Activated naive CD4-positive, alpha-beta T cell treated with anti-CD3 and anti-CD28 coated beads, Interleukin-2, amount 10 ng/mL, durations not matched to agents 7 days and 5 days (primary cell): ENCODE measurements at regions not wholly inside any gene's neighbourhood (a gene's known extent, or its start where the extent isn't known, plus 50 kb on each side); places are given as distances from the start of the nearest gene placed in this dataset.
A peak's percentile ranks its signal among the peaks of the same experiment; 100 is the strongest.

Source experiments
- CTCF ChIA-PET: fragments of 350-600 bp; sonication (Branson Sonifier 250); formaldehyde crosslinking; loops from one replicate; lab custom pipeline; 2021; ENCODE audit warnings: antibody characterized with exemption; lab: Charles Lee
- DNase-seq: peaks from one replicate; pipeline ENCODE4 v3.0.0-alpha.2; 2020
- H3K27ac Mint-ChIP-seq: one replicate; pipeline ENCODE4 v1.8.0; 2021; ENCODE audit warnings: mild to moderate bottlenecking, moderate library complexity, mixed read lengths
- H3K27me3 Mint-ChIP-seq: one replicate; pipeline ENCODE4 v1.8.0; 2021; ENCODE audit warnings: mild to moderate bottlenecking, mixed read lengths
- H3K36me3 Mint-ChIP-seq: one replicate; pipeline ENCODE4 v1.8.0; 2021; ENCODE audit warnings: mixed read lengths
- H3K4me1 Mint-ChIP-seq: one replicate; pipeline ENCODE4 v1.8.0; 2021; ENCODE audit warnings: mixed read lengths
- H3K4me3 Mint-ChIP-seq: one replicate; pipeline ENCODE4 v1.8.0; 2021; ENCODE audit warnings: mild to moderate bottlenecking, moderate library complexity, mixed read lengths
- H3K9me3 Mint-ChIP-seq: one replicate; pipeline ENCODE4 v1.8.0; 2021; ENCODE audit warnings: mixed read lengths

DNA sequence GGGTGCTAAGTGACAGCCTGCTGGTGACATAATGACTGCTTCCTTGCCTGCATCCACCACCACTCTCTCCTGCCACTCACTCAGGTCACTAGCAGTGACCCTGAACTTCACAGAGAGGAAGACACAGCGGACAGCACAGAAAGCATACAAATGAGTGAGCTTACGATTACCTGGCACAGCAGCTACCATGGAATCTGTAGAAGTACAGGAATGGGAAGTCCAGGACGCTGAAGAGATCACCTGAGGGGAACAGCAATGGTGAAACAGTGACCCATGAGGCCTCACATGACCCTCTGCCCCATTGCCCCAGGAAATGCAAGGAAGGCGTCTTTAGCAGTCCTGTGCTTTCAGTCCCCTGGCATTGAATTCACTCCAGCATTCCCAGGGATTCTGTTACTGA, 96.7 kb upstream of the RIOK3 start:
- Mint-ChIP-seq H3K4me3 (no peak overlapping the region), H3K27ac (no peak overlapping the region), H3K4me1 (peaks cover 22% of the 10 kb centered on the region), H3K36me3 (peaks cover 15% of the 10 kb centered on the region), H3K27me3 (no peaks in the 10 kb centered on the region), H3K9me3 (no peaks in the 10 kb centered on the region)
- CTCF ChIA-PET: interaction anchor here (7.3 kb wide), 1 partner anchor 224 kb away, joined by 87 read pairs; the partner anchor contains the start of gene CABLES1
- DNase-seq: no peak

DNA sequence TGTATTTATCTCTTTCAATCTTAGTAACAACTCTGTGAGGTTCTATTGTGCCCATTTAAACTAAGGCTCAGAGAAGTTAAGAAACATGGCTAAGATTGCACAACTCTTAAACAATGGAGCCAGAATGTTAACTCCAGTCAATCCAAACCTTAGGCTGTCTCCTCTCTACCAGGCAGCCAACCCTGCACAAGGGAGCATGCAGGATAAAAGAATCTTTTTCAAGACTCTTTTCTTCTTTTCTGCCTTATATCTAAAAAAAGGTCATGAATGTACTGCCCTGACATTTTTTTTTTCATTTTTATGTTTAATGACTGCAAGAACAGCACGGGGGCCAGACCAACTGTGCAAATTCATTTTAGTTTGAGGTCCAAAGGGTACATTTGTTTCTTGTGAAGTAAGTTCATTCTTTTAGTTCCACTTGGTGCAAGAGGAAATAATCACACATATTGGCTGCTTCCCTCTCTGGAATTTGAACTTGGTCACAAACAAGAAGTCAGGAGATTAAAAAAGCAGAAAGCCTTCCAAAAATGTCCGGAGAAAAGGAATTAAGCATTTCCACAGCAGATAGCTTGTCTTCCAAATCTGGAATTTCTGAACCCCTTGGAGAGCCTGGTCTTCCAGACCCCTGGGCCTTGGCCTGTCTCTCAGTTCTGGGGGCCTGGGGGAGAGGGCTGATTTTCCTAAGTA, 96.0 kb upstream of the RIOK3 start:
- Mint-ChIP-seq H3K36me3 (peaks cover 9% of the 10 kb centered on the region), H3K27ac (no peak overlapping the region)

DNA sequence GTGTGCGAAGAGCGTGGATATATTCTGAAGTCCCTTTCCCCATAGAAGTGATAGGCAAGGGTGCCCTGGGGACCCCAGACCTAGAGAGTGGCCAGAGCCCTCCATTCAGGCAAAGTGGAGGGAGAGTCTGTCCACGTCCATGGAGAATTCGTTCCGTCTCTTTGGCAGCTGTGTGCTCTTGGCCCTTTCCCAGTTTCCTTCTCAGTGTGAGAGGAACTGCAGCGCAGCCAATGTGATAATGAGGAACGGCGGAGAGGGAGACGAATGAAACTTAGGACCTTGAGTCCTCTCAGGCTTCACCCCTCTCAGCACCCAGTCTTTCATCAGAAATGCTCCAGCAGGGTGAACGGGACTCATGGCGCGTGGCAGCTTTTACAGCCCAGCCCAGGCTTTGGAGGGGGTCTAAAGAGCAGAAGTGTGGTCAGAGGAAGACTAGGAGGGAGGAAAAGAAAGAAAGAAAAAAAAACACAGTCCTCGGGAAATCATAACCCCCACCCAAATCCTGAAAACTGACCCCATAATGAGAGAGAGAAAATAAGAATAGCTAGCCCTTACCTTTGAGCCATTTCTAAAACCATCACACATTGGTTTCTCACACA, 95.0 kb upstream of the RIOK3 start:
- no peak for DNase-seq
- Mint-ChIP-seq H3K4me1 (peaks cover 22% of the 10 kb centered on the region), H3K36me3 (peaks cover 8% of the 10 kb centered on the region), H3K9me3 (no peaks in the 10 kb centered on the region), H3K27me3 (no peaks in the 10 kb centered on the region), H3K4me3 (no peak overlapping the region), H3K27ac (peak overlapping the region; percentile 82)
- CTCF ChIA-PET: interaction anchor here (0.7 to 7.3 kb wide), 18 partner anchors 17 to 428 kb away, joined by 3 to 87 read pairs (median 4); partner anchors contain the start of gene CABLES1

More for the DNA sequence above, 96.0 kb upstream of the RIOK3 start:
- H3K4me1 Mint-ChIP-seq: peaks cover 22% of the 10 kb centered on the region
- H3K9me3 Mint-ChIP-seq: no peaks in the 10 kb centered on the region
- CTCF ChIA-PET: interaction anchor here (1.2 to 7.3 kb wide), 2 partner anchors 225 to 326 kb away, joined by 3 to 87 read pairs; partner anchors contain the start of gene CABLES1
- no peaks in the 10 kb centered on the region for H3K27me3 Mint-ChIP-seq
- no peak overlapping the region for H3K4me3 Mint-ChIP-seq
- no peak for DNase-seq

DNA sequence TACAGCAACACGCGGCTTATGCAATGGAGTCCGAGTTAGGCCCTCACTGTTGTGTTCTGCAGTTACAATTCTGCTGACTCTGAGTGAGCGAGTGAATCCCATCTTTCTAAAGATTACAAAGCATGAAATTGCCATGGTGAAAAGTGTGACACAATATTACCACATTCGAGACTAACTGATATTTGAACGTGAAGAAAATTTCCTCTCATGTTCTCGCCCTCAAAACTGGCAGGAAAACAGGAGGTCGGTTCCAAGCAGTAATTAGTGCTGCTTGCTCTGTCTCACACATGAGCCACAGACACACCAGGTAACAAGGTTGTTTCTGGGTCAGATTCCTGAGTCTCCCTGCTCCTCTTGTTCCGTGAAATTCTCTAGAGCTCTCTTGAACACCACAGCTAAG, 93.7 kb upstream of the RIOK3 start:
- Mint-ChIP-seq H3K27ac (peak overlapping the region; percentile 82), H3K36me3 (peaks cover 5% of the 10 kb centered on the region), H3K27me3 (no peaks in the 10 kb centered on the region), H3K4me3 (no peak overlapping the region), H3K9me3 (no peaks in the 10 kb centered on the region), H3K4me1 (peaks cover 22% of the 10 kb centered on the region)
- DNase-seq: no peak
- CTCF ChIA-PET: interaction anchor here (0.6 to 7.3 kb wide), 13 partner anchors 10 to 546 kb away, joined by 3 to 87 read pairs (median 4); partner anchors contain the start of gene CABLES1

DNA sequence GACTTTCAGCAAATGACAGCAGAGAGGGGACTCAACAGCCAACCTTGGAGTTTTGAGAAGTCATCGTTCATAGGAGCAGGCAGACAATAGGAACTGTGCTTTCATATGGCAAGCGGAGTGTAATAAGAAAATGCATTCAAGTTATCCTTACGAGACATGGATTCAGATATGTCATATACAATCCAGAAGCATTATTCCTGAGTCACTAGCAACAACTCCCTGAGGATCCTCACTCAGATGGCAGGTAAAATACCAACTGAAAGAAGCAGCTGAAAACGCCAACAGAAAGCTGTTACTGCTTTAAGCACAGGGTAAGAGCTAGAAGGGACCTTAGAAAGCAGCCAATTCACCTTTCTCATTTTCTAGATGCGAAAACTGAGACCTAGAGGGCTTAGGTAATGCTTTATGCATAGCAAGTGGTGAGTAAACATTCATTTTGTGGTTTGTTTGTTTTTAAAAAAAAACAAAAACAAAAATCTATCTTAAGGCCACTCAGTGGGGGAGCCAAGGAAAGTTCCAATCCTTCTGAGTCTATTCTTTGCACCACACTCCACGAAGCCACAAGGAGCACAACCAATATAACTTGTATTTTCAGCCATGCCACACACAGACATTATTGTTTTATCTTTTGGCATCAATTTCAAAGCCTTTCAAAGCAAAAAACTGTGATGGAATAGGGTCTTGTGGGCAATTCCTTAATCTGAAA, 89.1 kb upstream of the RIOK3 start:
- H3K27ac Mint-ChIP-seq: no peak overlapping the region
- H3K27me3 Mint-ChIP-seq: no peaks in the 10 kb centered on the region
- H3K4me1 Mint-ChIP-seq: peaks cover 6% of the 10 kb centered on the region
- no peak for DNase-seq
- H3K4me3 Mint-ChIP-seq: no peak overlapping the region
- CTCF ChIA-PET: no interaction called here
- H3K9me3 Mint-ChIP-seq: no peaks in the 10 kb centered on the region
- H3K36me3 Mint-ChIP-seq: peaks cover 2% of the 10 kb centered on the region

DNA sequence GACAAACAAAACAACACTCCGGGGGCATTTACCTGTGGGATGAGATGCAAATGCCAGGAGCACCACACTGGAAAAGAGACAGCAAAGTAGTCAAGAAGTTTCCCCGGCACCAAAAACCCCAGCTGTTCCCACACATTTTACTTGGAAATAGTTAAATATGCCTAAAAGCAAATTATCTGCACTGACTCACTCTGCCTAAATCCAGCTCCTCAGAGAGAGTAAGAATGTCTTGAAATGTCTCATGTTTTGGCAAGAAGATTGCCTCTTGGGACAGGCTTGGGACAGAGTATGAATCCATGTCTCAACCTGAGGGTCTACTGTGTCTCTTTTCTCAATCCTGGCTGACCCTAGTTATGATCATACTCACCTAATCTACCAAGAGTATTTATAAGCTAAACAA, 87.5 kb upstream of the RIOK3 start:
- no peak for DNase-seq
- no peak overlapping the region for H3K27ac Mint-ChIP-seq
- CTCF ChIA-PET: interaction anchor here (0.5 to 1.0 kb wide), 2 partner anchors 13 to 46 kb away, joined by 3 to 4 read pairs; no protein-coding TSS in a partner anchor
- H3K4me3 Mint-ChIP-seq: no peak overlapping the region
- no peaks in the 10 kb centered on the region for H3K4me1 Mint-ChIP-seq
- H3K36me3 Mint-ChIP-seq: no peaks in the 10 kb centered on the region
- no peaks in the 10 kb centered on the region for H3K9me3 Mint-ChIP-seq
- H3K27me3 Mint-ChIP-seq: no peaks in the 10 kb centered on the region

DNA sequence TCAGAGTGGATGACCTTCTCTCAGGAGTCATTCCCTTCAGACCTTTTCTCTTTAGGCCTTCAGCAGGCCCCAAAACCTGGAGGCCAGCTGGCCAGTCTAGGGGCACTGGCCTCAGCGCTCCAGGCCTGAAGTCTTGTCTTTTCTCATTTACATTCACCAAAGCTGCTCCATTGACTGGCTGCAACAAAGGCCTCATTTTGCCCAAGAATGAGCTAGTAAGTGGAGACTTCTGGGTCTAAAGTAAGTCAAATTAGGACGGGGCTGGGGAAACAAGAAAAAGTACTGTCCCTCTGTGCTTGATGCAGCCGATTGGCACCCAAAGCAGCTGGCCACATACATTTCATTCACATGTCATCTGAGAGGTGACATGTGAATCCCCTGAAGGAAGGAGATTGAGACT, 83.8 kb upstream of the RIOK3 start:
- H3K4me3 Mint-ChIP-seq: no peak overlapping the region
- H3K27ac Mint-ChIP-seq: no peak overlapping the region
- H3K4me1 Mint-ChIP-seq: no peaks in the 10 kb centered on the region
- DNase-seq: no peak
- H3K27me3 Mint-ChIP-seq: no peaks in the 10 kb centered on the region
- no peaks in the 10 kb centered on the region for H3K9me3 Mint-ChIP-seq
- no peaks in the 10 kb centered on the region for H3K36me3 Mint-ChIP-seq
- CTCF ChIA-PET: interaction anchor here (1.0 to 1.7 kb wide), 2 partner anchors 9 kb away, joined by 4 to 11 read pairs; no protein-coding TSS in a partner anchor

DNA sequence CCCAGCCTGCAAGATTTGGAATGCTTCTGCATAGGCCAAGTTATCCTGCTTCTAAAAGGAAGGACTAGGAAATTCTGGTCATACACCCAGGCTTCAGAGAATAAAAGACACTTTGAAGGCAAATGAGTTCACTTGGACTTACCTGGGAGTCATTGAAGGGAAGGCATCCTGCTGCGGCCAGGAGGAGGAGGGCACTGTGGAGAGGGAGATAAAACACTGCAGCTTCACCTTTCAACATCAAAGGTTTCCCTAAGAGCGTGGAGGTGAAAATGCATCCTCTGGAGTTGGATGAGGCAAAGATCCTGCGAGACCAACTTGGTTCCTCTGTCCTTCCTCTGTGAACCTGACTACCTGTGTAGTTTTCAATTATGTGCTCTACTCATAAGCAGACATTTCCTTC, 79.5 kb upstream of the RIOK3 start:
- CTCF ChIA-PET: interaction anchor here (0.7 kb wide), 1 partner anchor 243 kb away, joined by 3 read pairs; no protein-coding TSS in a partner anchor
- Mint-ChIP-seq H3K4me1 (peaks cover 12% of the 10 kb centered on the region), H3K27ac (no peak overlapping the region)

DNA sequence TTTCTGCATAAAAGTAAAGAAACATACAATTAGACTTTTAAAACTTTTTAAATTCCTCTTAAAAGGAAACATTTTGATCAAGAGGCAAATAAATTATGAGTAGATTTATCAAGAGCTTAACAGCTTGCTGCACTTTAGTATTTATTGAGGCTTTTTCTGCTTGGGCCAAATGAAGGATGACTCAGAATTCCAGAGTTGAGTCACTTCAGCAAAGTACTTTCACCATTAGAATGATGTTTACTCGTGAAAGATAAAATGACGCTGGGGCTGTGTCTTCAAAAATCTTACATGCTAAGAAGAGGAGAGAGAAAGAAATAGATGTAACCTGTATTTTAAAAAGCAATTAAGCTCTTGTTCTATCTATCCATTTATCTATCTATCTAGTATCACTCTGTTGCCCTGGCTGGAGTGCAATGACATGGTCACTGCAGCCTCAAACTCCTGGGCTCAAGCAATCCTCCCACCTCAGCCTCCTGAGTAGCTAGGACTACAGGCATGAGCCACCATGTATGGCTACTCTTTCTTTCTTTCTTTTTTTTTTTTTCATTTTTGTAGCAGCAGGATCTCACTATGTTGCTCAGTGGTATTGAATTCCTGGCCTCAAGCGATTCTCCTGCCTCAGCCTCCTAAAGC, 75.3 kb upstream of the RIOK3 start:
- peak overlapping the region; percentile 45 for H3K27ac Mint-ChIP-seq
- no peak for DNase-seq
- H3K27me3 Mint-ChIP-seq: no peaks in the 10 kb centered on the region
- no peaks in the 10 kb centered on the region for H3K36me3 Mint-ChIP-seq
- H3K9me3 Mint-ChIP-seq: no peaks in the 10 kb centered on the region
- no peak overlapping the region for H3K4me3 Mint-ChIP-seq
- H3K4me1 Mint-ChIP-seq: peaks cover 12% of the 10 kb centered on the region
- CTCF ChIA-PET: interaction anchor here (0.6 to 2.4 kb wide), 15 partner anchors 8 to 579 kb away, joined by 3 to 11 read pairs (median 4); no protein-coding TSS in a partner anchor

More for the DNA sequence above, 79.5 kb upstream of the RIOK3 start:
- Mint-ChIP-seq H3K36me3 (no peaks in the 10 kb centered on the region), H3K27me3 (no peaks in the 10 kb centered on the region), H3K9me3 (no peaks in the 10 kb centered on the region), H3K4me3 (no peak overlapping the region)
- no peak for DNase-seq

DNA sequence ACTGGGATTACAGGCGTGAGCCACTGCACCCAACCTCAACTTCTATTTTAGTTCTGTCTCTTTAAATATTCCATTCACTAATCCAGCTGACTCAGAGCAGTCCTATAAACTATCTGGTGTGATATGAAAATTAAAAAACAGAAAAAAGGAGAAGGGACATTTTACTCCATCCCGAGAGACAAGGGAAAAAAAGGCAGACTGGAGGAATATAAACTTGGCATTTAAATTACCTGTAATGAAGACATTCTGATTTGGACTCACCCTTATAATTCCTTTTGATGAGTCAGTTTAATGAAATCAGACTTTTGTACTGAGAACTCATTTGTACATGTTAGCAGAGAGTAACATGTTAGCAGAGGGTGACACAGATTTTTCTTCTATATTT, 74.8 kb upstream of the RIOK3 start:
- H3K36me3 Mint-ChIP-seq: no peaks in the 10 kb centered on the region
- H3K4me3 Mint-ChIP-seq: no peak overlapping the region
- no peak for DNase-seq
- H3K4me1 Mint-ChIP-seq: peaks cover 16% of the 10 kb centered on the region
- CTCF ChIA-PET: interaction anchor here (0.6 to 2.4 kb wide), 19 partner anchors 9 to 580 kb away, joined by 3 to 11 read pairs (median 4); no protein-coding TSS in a partner anchor
- H3K9me3 Mint-ChIP-seq: no peaks in the 10 kb centered on the region
- no peaks in the 10 kb centered on the region for H3K27me3 Mint-ChIP-seq
- no peak overlapping the region for H3K27ac Mint-ChIP-seq

DNA sequence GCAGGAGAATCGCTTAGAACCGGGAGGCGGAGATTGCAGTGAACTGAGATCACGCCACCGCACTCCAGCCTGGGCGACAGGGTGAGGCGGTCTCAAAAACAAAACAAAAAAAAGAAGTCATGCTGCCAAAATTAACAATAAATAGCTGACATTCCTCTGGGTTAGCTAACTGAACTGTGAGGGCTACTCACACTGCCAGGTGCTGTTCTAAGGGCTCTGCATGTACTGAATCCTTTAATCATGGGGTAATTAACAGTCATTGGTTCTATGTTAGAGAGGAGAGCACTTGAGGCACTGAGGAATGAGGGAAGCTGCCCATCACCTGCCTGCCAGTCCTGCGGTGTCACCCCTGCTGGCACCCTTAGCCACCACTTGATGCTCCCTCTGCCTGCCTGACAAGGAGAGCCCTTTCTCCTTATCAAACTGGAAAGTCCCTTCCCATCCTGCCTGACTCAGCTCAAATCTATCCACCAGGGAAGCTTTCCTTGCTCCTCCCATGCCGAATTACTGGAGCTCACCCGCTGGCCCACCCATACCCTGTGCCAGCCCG, 73.0 kb upstream of the RIOK3 start:
- H3K27me3 Mint-ChIP-seq: no peaks in the 10 kb centered on the region

DNA sequence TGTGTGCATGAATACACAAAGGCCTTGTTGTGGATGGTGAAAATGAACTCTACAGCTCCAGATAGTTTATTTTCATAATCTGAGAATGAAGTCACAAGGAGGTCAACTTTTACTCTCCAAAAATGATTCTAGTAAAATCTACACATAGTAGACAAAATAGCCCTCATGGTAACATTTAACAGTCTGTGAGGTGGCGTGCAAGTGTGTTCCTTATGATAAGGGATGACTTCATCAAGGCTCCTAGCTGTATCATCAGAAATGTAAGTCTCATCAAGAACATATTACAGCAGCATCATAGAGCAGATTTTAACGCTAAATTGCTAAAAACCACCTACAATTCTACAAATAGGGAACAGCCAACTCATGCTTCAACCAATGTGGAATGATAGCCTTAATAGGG, 72.3 kb upstream of the RIOK3 start:
- no peak overlapping the region for H3K27ac Mint-ChIP-seq
- DNase-seq: no peak
- peaks cover 37% of the 10 kb centered on the region for H3K4me1 Mint-ChIP-seq
- CTCF ChIA-PET: interaction anchor here (0.7 to 1.0 kb wide), 3 partner anchors 32 to 912 kb away, joined by 3 to 4 read pairs (median 3); no protein-coding TSS in a partner anchor
- H3K4me3 Mint-ChIP-seq: no peak overlapping the region
- peaks cover 3% of the 10 kb centered on the region for H3K36me3 Mint-ChIP-seq
- no peaks in the 10 kb centered on the region for H3K9me3 Mint-ChIP-seq
- no peaks in the 10 kb centered on the region for H3K27me3 Mint-ChIP-seq

More for the DNA sequence above, 73.0 kb upstream of the RIOK3 start:
- no peak for DNase-seq
- Mint-ChIP-seq H3K9me3 (no peaks in the 10 kb centered on the region), H3K4me3 (no peak overlapping the region), H3K4me1 (peaks cover 31% of the 10 kb centered on the region), H3K27ac (no peak overlapping the region), H3K36me3 (peaks cover 3% of the 10 kb centered on the region)
- CTCF ChIA-PET: interaction anchor here (0.9 to 2.4 kb wide), 9 partner anchors 18 to 451 kb away, joined by 3 to 11 read pairs (median 5); no protein-coding TSS in a partner anchor

DNA sequence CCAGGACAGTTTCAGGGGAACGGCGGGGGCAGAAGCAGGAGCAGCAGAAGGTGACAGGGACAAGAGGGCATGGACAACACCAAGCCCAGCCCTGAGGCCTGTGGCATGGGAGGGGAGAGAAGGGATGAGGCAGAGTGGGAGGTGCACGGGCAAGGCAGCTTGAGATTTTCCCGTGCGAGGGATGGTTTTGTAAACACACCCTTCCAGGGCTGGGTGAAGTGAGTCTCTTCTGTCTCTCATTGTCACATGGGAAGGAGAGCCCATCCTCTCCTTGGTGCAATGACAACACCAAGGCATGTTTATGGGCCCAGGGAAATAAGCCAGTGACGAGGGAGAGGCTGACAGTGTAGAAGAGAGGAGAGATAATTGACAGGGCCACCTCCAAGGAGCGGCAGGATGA, 69.6 kb upstream of the RIOK3 start:
- Mint-ChIP-seq H3K36me3 (peaks cover 3% of the 10 kb centered on the region), H3K4me1 (peaks cover 37% of the 10 kb centered on the region), H3K27ac (no peak overlapping the region), H3K4me3 (no peak overlapping the region), H3K9me3 (no peaks in the 10 kb centered on the region), H3K27me3 (no peaks in the 10 kb centered on the region)
- CTCF ChIA-PET: no interaction called here
- no peak for DNase-seq
